SH-SY5Y (cell line): ENCODE measurements at regions not wholly inside any gene's neighbourhood (a gene's known extent, or its start where the extent isn't known, plus 50 kb on each side); places are given as distances from the start of the nearest gene placed in this dataset.

Source experiments
- GATA2 ChIP-seq: IDR thresholded peaks from 2 replicates; pipeline ENCODE4 v1.6.1; 2011; ENCODE audit warnings: mild to moderate bottlenecking, low read depth, low read length
- GATA3 ChIP-seq: IDR thresholded peaks from 2 replicates; pipeline ENCODE4 v1.6.1; 2011; ENCODE audit warnings: low read depth, mild to moderate bottlenecking, low read length, moderate library complexity

DNA sequence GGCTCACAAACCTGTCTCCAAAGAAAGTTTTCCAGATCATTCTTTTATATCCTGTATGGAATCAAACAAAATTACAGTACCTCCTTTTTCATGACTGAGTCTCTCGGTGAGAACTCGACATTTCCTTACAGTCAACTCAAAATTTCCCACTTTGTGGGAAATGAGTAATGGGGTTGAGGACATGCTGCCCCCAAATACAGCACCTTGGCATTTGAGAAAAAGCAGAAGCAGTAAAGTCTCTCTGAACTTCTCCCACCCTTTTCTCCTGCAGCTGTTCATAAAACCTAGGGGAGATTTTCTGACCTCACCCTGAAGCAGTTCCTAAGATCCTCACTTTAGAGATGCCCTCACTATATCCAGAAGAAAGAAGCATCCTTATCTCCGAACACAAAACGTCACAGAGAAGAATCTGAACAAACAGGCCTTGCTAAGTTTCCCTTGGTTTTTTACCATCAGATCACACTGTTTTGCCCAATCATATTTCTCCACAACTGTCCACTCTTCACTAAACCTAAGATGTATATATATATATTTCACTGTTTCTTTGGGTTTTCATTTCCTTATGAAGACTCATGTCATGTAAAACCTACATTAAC, 96.1 kb upstream of the APC start:
- TF ChIP-seq GATA3 (no peak), GATA2 (no peak)
